ENCODE measurements at regions not wholly inside any gene's neighbourhood (a gene's known extent, or its start where the extent isn't known, plus 50 kb on each side); places are given as distances from the start of the nearest gene placed in this dataset.

- no peak for TF ChIP-seq POLR2AphosphoS5 (IDR thresholded peaks at IDR 0.05)
- TF ChIP-seq, protein P1, sequence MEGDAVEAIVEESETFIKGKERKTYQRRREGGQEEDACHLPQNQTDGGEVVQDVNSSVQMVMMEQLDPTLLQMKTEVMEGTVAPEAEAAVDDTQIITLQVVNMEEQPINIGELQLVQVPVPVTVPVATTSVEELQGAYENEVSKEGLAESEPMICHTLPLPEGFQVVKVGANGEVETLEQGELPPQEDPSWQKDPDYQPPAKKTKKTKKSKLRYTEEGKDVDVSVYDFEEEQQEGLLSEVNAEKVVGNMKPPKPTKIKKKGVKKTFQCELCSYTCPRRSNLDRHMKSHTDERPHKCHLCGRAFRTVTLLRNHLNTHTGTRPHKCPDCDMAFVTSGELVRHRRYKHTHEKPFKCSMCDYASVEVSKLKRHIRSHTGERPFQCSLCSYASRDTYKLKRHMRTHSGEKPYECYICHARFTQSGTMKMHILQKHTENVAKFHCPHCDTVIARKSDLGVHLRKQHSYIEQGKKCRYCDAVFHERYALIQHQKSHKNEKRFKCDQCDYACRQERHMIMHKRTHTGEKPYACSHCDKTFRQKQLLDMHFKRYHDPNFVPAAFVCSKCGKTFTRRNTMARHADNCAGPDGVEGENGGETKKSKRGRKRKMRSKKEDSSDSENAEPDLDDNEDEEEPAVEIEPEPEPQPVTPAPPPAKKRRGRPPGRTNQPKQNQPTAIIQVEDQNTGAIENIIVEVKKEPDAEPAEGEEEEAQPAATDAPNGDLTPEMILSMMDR (IDR thresholded peaks at IDR 0.05) = no peak
These were observed 656.6 kb downstream of the GALR1 start for GRCh38 chr18:77906103-77906892.

All from sigmoid colon (tissue), 4 donors.